Activated CD8-positive, alpha-beta T cell treated with anti-CD3 and anti-CD28 coated beads for 36 hours (primary cell): ENCODE measurements at regions not wholly inside any gene's neighbourhood (a gene's known extent, or its start where the extent isn't known, plus 50 kb on each side); places are given as distances from the start of the nearest gene placed in this dataset.

Experiments used
- ATAC-seq: fragments of 200-7000 bp; cut with Tn5 transposase; one replicate; pipeline ENCODE4 v1.10.0; 2021; ENCODE audit warnings: mild to moderate bottlenecking, moderate library complexity
- CTCF ChIA-PET: fragments of 350-600 bp; sonication (Branson Sonifier 250); formaldehyde crosslinking; loops from one replicate; lab custom pipeline; 2021; ENCODE audit warnings: antibody characterized with exemption; lab: Charles Lee
- POLR2A ChIA-PET: fragments of 350-600 bp; sonication (Branson Sonifier 250); formaldehyde crosslinking; loops from one replicate; lab custom pipeline; 2021; ENCODE audit warnings: antibody characterized with exemption; lab: Charles Lee
- DNase-seq: peaks from one replicate; pipeline ENCODE4 v3.0.0-alpha.2; 2020
- H3K27ac Mint-ChIP-seq: one replicate; pipeline ENCODE4 v1.8.0; 2021; ENCODE audit warnings: mild to moderate bottlenecking, mixed read lengths
- H3K27me3 Mint-ChIP-seq: one replicate; pipeline ENCODE4 v1.8.0; 2021; ENCODE audit warnings: mixed read lengths
- H3K36me3 Mint-ChIP-seq: one replicate; pipeline ENCODE4 v1.8.0; 2021; ENCODE audit warnings: low read depth, mixed read lengths
- H3K4me1 Mint-ChIP-seq: one replicate; pipeline ENCODE4 v1.8.0; 2021; ENCODE audit warnings: low read depth, mixed read lengths
- H3K4me3 Mint-ChIP-seq: one replicate; pipeline ENCODE4 v1.8.0; 2021; ENCODE audit warnings: mild to moderate bottlenecking, moderate library complexity, mixed read lengths
- H3K9me3 Mint-ChIP-seq: one replicate; pipeline ENCODE4 v1.8.0; 2021; ENCODE audit warnings: mixed read lengths
- CTCF ChIP-seq: fragments of 200-600 bp; IDR thresholded peaks from one replicate; pipeline ENCODE4 v1.8.0; 2022; ENCODE audit warnings: antibody characterized with exemption, mild to moderate bottlenecking
- intact Hi-C: fragments of 100-400 bp; cut with micrococcal nuclease; formaldehyde crosslinking; loops from one replicate; pipeline ENCODE4 v1.10.0; 2022

DNA sequence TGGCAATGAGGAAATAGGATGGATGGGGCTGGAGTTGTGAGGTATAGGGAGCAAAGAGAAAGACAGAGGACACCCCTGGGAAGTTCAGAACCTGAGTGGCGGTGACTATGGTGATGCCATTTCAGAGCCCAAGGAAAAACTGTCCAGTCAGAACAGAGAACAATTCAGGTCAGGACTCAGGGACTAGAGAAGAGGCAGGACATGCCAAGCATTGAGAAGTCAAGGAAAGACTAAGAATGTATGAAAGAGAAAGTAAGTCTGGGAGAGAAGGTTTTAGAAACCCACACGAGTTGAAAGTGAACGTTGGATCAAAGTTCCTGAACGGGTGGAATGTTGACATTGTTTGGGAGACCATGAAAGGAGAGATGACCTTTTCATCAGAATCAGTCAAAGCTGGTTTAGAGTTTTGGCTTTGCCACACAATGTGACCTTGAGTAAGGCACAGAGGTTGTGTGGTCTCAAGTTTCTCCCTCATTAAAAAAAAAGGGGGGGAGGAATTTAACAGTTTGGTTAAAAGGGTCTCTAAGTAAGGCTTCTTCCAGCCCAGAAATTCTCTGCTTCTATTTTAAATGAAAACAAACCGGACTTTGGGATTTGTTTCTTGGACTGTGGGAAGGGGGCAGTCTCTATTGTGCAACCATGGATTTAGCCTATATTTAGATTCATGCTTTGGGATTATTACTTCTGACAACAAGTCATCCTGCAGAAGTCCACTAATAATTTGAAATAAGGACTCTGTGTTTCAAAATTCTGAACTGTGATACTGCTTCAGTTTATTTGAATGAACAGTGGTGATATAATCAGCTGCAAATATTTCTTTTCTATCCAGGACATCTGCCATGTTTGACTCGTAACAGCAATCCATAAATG is 315.9 kb upstream of the TBL1XR1 start:
- no peak for ATAC-seq
- no peak for DNase-seq
- no peaks in the 10 kb centered on the region for H3K36me3 Mint-ChIP-seq
- no peaks in the 10 kb centered on the region for H3K27me3 Mint-ChIP-seq
- intact Hi-C loops: no loop called here
- H3K9me3 Mint-ChIP-seq: no peaks in the 10 kb centered on the region
- POLR2A ChIA-PET: no interaction called here
- H3K4me1 Mint-ChIP-seq: no peaks in the 10 kb centered on the region
- CTCF ChIA-PET: interaction anchor here (1.1 kb wide), 1 partner anchor 9 kb away, joined by 3 read pairs; no protein-coding TSS in a partner anchor
- H3K4me3 Mint-ChIP-seq: no peak overlapping the region
- no peak for TF ChIP-seq CTCF
- H3K27ac Mint-ChIP-seq: no peak overlapping the region

- no peaks in the 10 kb centered on the region for H3K9me3 Mint-ChIP-seq
- POLR2A ChIA-PET: no interaction called here
- H3K4me1 Mint-ChIP-seq: peaks cover under 1% of the 10 kb centered on the region
- H3K27ac Mint-ChIP-seq: no peak overlapping the region
- intact Hi-C loops: no loop called here
- H3K4me3 Mint-ChIP-seq: no peak overlapping the region
- DNase-seq (no peak), ATAC-seq (no peak)
- TF ChIP-seq CTCF: no peak
- CTCF ChIA-PET: interaction anchor here (1.1 kb wide), 1 partner anchor 9 kb away, joined by 3 read pairs; no protein-coding TSS in a partner anchor
- no peaks in the 10 kb centered on the region for H3K27me3 Mint-ChIP-seq
- no peaks in the 10 kb centered on the region for H3K36me3 Mint-ChIP-seq
Measured at GRCh38 chr3:177513815-177514610, 316.7 kb upstream of the TBL1XR1 start.

- Mint-ChIP-seq H3K27me3 (no peaks in the 10 kb centered on the region), H3K36me3 (no peaks in the 10 kb centered on the region), H3K9me3 (no peaks in the 10 kb centered on the region), H3K4me1 (peaks cover 3% of the 10 kb centered on the region), H3K27ac (no peak overlapping the region), H3K4me3 (no peak overlapping the region)
- POLR2A ChIA-PET: no interaction called here
- TF ChIP-seq CTCF: no peak
- ATAC-seq (no peak), DNase-seq (no peak)
- CTCF ChIA-PET: interaction anchor here (1.1 kb wide), 1 partner anchor 10 kb away, joined by 3 read pairs; no protein-coding TSS in a partner anchor
- intact Hi-C loops: no loop called here
Measured at GRCh38 chr3:177514611-177515499, 317.6 kb upstream of the TBL1XR1 start.

- POLR2A ChIA-PET: interaction anchor here (0.7 kb wide), 1 partner anchor 87 kb away, joined by 6 read pairs; no protein-coding TSS in a partner anchor
- Mint-ChIP-seq H3K4me3 (no peak overlapping the region), H3K27ac (no peak overlapping the region), H3K4me1 (peaks cover 3% of the 10 kb centered on the region), H3K27me3 (no peaks in the 10 kb centered on the region), H3K9me3 (no peaks in the 10 kb centered on the region), H3K36me3 (no peaks in the 10 kb centered on the region)
- intact Hi-C loops: no loop called here
- no peak for ATAC-seq
- TF ChIP-seq CTCF: no peak
- CTCF ChIA-PET: interaction anchor here (0.7 to 0.8 kb wide), 3 partner anchors 10 to 25 kb away, joined by 3 to 4 read pairs (median 3); no protein-coding TSS in a partner anchor
- no peak for DNase-seq
Measured at GRCh38 chr3:177515786-177516157, 318.5 kb upstream of the TBL1XR1 start.
